Subcutaneous abdominal adipose tissue (tissue), 5 donors: ENCODE measurements at regions not wholly inside any gene's neighbourhood (a gene's known extent, or its start where the extent isn't known, plus 50 kb on each side); places are given as distances from the start of the nearest gene placed in this dataset.

ENCODE experiments used
- H3K27ac ChIP-seq: one replicate; pipeline ENCODE4 v1.7.0; 2013; ENCODE audit warnings: low read depth, mild to moderate bottlenecking, inconsistent platforms, low read length, moderate library complexity
- H3K27me3 ChIP-seq, 5 donors: one replicate each; pipeline ENCODE4 v1.7.0; 2013; ENCODE audit warnings: low read length in 5 of 5, inconsistent platforms in 1 of 5; ENCODE audit not compliant: control insufficient read depth in 5 of 5, insufficient read depth in 4 of 5
- H3K36me3 ChIP-seq, 5 donors: one replicate each; pipeline ENCODE4 v1.7.0; 2013; ENCODE audit warnings: low read length in 5 of 5; ENCODE audit not compliant: control insufficient read depth in 5 of 5, insufficient read depth in 5 of 5
- H3K4me1 ChIP-seq, 5 donors: one replicate each; pipeline ENCODE4 v1.7.0; 2013; ENCODE audit warnings: low read length in 5 of 5, mild to moderate bottlenecking in 3 of 5, moderate library complexity in 1 of 5; ENCODE audit not compliant: control insufficient read depth in 5 of 5, insufficient read depth in 5 of 5
- H3K4me3 ChIP-seq, 5 donors: one replicate each; pipeline ENCODE4 v1.7.0; 2013; ENCODE audit warnings: low read length in 5 of 5, low read depth in 1 of 5
- H3K9ac ChIP-seq, 5 donors: one replicate each; pipeline ENCODE4 v1.7.0; 2013; ENCODE audit warnings: low read length in 5 of 5, mild to moderate bottlenecking in 4 of 5, moderate library complexity in 3 of 5
- H3K9me3 ChIP-seq, 5 donors: one replicate each; pipeline ENCODE4 v1.7.0; 2013; ENCODE audit warnings: low read length in 5 of 5; ENCODE audit not compliant: control insufficient read depth in 5 of 5
- donor health status: healthy.
- donor health status: healthy.
- donor health status: healthy.
- donor health status: healthy.
- donor health status: healthy.

- Histone ChIP-seq H3K4me1 (peaks cover 0 to 24% (median 15%) of the 10 kb centered on the region in 5 donors), H3K36me3 (no peaks in the 10 kb centered on the region), H3K9me3 (no peaks in the 10 kb centered on the region), H3K27ac (no peak overlapping the region), H3K9ac (no peak overlapping the region), H3K4me3 (no peak overlapping the region), H3K27me3 (no peaks in the 10 kb centered on the region)
Measured at GRCh38 chr3:29185706-29186105, 95.2 kb upstream of the RBMS3 start.

GRCh38 chr3:29186131-29186599, 94.7 kb upstream of the RBMS3 start:
- H3K4me1 ChIP-seq = peaks cover 0 to 24% (median 13%) of the 10 kb centered on the region in 5 donors
- no peak overlapping the region for H3K4me3 ChIP-seq
- no peak overlapping the region for H3K9ac ChIP-seq
- no peaks in the 10 kb centered on the region for H3K27me3 ChIP-seq
- H3K9me3 ChIP-seq = no peaks in the 10 kb centered on the region
- H3K27ac ChIP-seq = no peak overlapping the region
- no peaks in the 10 kb centered on the region for H3K36me3 ChIP-seq

- no peak overlapping the region for H3K9ac ChIP-seq
- peaks cover 0 to 14% (median 6%) of the 10 kb centered on the region in 5 donors for H3K4me1 ChIP-seq
- H3K27me3 ChIP-seq = no peaks in the 10 kb centered on the region
- no peaks in the 10 kb centered on the region for H3K9me3 ChIP-seq
- H3K4me3 ChIP-seq = no peak overlapping the region
- H3K36me3 ChIP-seq = no peaks in the 10 kb centered on the region
- H3K27ac ChIP-seq = no peak overlapping the region
Measured at GRCh38 chr3:29186982-29187725, 93.7 kb upstream of the RBMS3 start.

GRCh38 chr3:29189328-29189727, 91.5 kb upstream of the RBMS3 start:
- Histone ChIP-seq H3K27ac (no peak overlapping the region), H3K9me3 (peaks cover 0 to 5% (median 0%) of the 10 kb centered on the region in 5 donors), H3K27me3 (no peaks in the 10 kb centered on the region), H3K4me1 (no peaks in the 10 kb centered on the region), H3K36me3 (no peaks in the 10 kb centered on the region), H3K9ac (no peak overlapping the region), H3K4me3 (no peak overlapping the region)

- Histone ChIP-seq H3K27me3 (no peaks in the 10 kb centered on the region), H3K36me3 (no peaks in the 10 kb centered on the region), H3K27ac (no peak overlapping the region), H3K4me1 (no peaks in the 10 kb centered on the region), H3K9me3 (peaks cover 0 to 8% (median 0%) of the 10 kb centered on the region in 5 donors), H3K9ac (no peak overlapping the region), H3K4me3 (no peak overlapping the region)
Measured at GRCh38 chr3:29194139-29194538, 86.7 kb upstream of the RBMS3 start.

- Histone ChIP-seq H3K4me3 (no peak overlapping the region), H3K9me3 (peaks cover 0 to 8% (median 0%) of the 10 kb centered on the region in 5 donors), H3K9ac (no peak overlapping the region), H3K27ac (no peak overlapping the region), H3K27me3 (no peaks in the 10 kb centered on the region), H3K4me1 (no peaks in the 10 kb centered on the region), H3K36me3 (no peaks in the 10 kb centered on the region)
Measured at GRCh38 chr3:29195056-29195455, 85.8 kb upstream of the RBMS3 start.

GRCh38 chr3:29201604-29202003, 79.3 kb upstream of the RBMS3 start:
- Histone ChIP-seq H3K27ac (no peak overlapping the region), H3K9me3 (no peaks in the 10 kb centered on the region), H3K36me3 (no peaks in the 10 kb centered on the region), H3K9ac (no peak overlapping the region), H3K4me1 (peaks cover 0 to 4% (median 0%) of the 10 kb centered on the region in 5 donors), H3K27me3 (no peaks in the 10 kb centered on the region), H3K4me3 (no peak overlapping the region)

- H3K4me1 ChIP-seq = peaks cover 0 to 4% (median 0%) of the 10 kb centered on the region in 5 donors
- H3K9me3 ChIP-seq = no peaks in the 10 kb centered on the region
- H3K9ac ChIP-seq = no peak overlapping the region
- no peaks in the 10 kb centered on the region for H3K27me3 ChIP-seq
- H3K4me3 ChIP-seq = no peak overlapping the region
- no peak overlapping the region for H3K27ac ChIP-seq
- no peaks in the 10 kb centered on the region for H3K36me3 ChIP-seq
Measured at GRCh38 chr3:29202378-29202777, 78.5 kb upstream of the RBMS3 start.

- Histone ChIP-seq H3K4me3 (no peak overlapping the region), H3K4me1 (peaks cover 0 to 4% (median 0%) of the 10 kb centered on the region in 5 donors), H3K27ac (no peak overlapping the region), H3K9me3 (no peaks in the 10 kb centered on the region), H3K9ac (no peak overlapping the region), H3K27me3 (no peaks in the 10 kb centered on the region), H3K36me3 (no peaks in the 10 kb centered on the region)
Measured at GRCh38 chr3:29203851-29204250, 77.0 kb upstream of the RBMS3 start.

- Histone ChIP-seq H3K4me3 (no peak overlapping the region), H3K36me3 (no peaks in the 10 kb centered on the region), H3K9ac (no peak overlapping the region), H3K9me3 (no peaks in the 10 kb centered on the region), H3K27me3 (no peaks in the 10 kb centered on the region), H3K27ac (no peak overlapping the region), H3K4me1 (no peaks in the 10 kb centered on the region)
Measured at GRCh38 chr3:29207427-29207826, 73.4 kb upstream of the RBMS3 start.
